ENCODE measurements at regions not wholly inside any gene's neighbourhood (a gene's known extent, or its start where the extent isn't known, plus 50 kb on each side); places are given as distances from the start of the nearest gene placed in this dataset.

GRCh38 chr11:105333153-105333552 lies 193.6 kb upstream of the CARD18 start:
- DNase-seq (ENCODE audit: low spot score) = no peak

GRCh38 chr11:105332171-105332570 lies 192.6 kb upstream of the CARD18 start:
- DNase-seq (ENCODE audit: low spot score) = no peak

- DNase-seq (ENCODE audit: low spot score) = no peak
Observed at GRCh38 chr11:105328061-105328460, 188.5 kb upstream of the CARD18 start.

GRCh38 chr11:105324156-105324555 lies 184.6 kb upstream of the CARD18 start:
- DNase-seq (ENCODE audit: low spot score) = no peak

- no peak for DNase-seq (ENCODE audit: low spot score)
Observed at GRCh38 chr11:105321696-105322095, 182.1 kb upstream of the CARD18 start.

GRCh38 chr11:105315287-105315686 lies 175.7 kb upstream of the CARD18 start:
- no peak for DNase-seq (ENCODE audit: low spot score)

- DNase-seq (ENCODE audit: low spot score) = no peak
Observed at GRCh38 chr11:105312266-105312665, 172.7 kb upstream of the CARD18 start.

GRCh38 chr11:105298630-105299029 lies 159.1 kb upstream of the CARD18 start:
- DNase-seq (ENCODE audit: low spot score) = peak; percentile 12

GRCh38 chr11:105298174-105298573 lies 158.6 kb upstream of the CARD18 start:
- no peak for DNase-seq (ENCODE audit: low spot score)

- peak; percentile 27 for DNase-seq (ENCODE audit: low spot score)
Observed at GRCh38 chr11:105297463-105297862, 157.9 kb upstream of the CARD18 start.

- no peak for DNase-seq (ENCODE audit: low spot score)
Observed at GRCh38 chr11:105296806-105297205, 157.2 kb upstream of the CARD18 start.

GRCh38 chr11:105296386-105296785 lies 156.8 kb upstream of the CARD18 start:
- DNase-seq (ENCODE audit: low spot score) = no peak

GRCh38 chr11:105282658-105283057 lies 143.1 kb upstream of the CARD18 start:
- no peak for DNase-seq (ENCODE audit: low spot score)

- DNase-seq (ENCODE audit: low spot score) = no peak
Observed at GRCh38 chr11:105274631-105275030, 135.1 kb upstream of the CARD18 start.

GRCh38 chr11:105273660-105274280 lies 134.2 kb upstream of the CARD18 start:
- DNase-seq (ENCODE audit: low spot score) = no peak

GRCh38 chr11:105269862-105270261 lies 130.3 kb upstream of the CARD18 start:
- no peak for DNase-seq (ENCODE audit: low spot score)

- no peak for DNase-seq (ENCODE audit: low spot score)
Observed at GRCh38 chr11:105268404-105269062, 129.0 kb upstream of the CARD18 start.

GRCh38 chr11:105265845-105266244 lies 126.3 kb upstream of the CARD18 start:
- DNase-seq (ENCODE audit: low spot score) = no peak

- DNase-seq (ENCODE audit: low spot score) = no peak
Observed at GRCh38 chr11:105260976-105261375, 121.4 kb upstream of the CARD18 start.

GRCh38 chr11:105245781-105246315 lies 106.3 kb upstream of the CARD18 start:
- no peak for DNase-seq (ENCODE audit: low spot score)

- peak; percentile 78 for DNase-seq (ENCODE audit: low spot score)
Observed at GRCh38 chr11:105244160-105244825, 104.7 kb upstream of the CARD18 start.

GRCh38 chr11:105241136-105241535 lies 101.6 kb upstream of the CARD18 start:
- no peak for DNase-seq (ENCODE audit: low spot score)

GRCh38 chr11:105236664-105237063 lies 97.1 kb upstream of the CARD18 start:
- no peak for DNase-seq (ENCODE audit: low spot score)
